PC-9 (cell line): ENCODE measurements at regions not wholly inside any gene's neighbourhood (a gene's known extent, or its start where the extent isn't known, plus 50 kb on each side); places are given as distances from the start of the nearest gene placed in this dataset.

Experiments
- BruUV-seq: library from RNA; stranded (reverse); fragments of 400-500 nt; replicated peaks from 2 replicates; lab custom pipeline; 2021; lab: Mats Ljungman, UMichigan
- CTCF ChIA-PET: fragments of 300-600 bp; sonication (Branson Sonifier 250); formaldehyde crosslinking; loops from one replicate; lab custom pipeline; 2022; ENCODE audit warnings: antibody characterized with exemption; lab: Charles Lee
- POLR2A ChIA-PET: fragments of 300-600 bp; sonication (Branson Sonifier 250); formaldehyde crosslinking; loops from one replicate; lab custom pipeline; 2022; ENCODE audit warnings: antibody characterized with exemption; ENCODE audit not compliant: unreplicated experiment; lab: Charles Lee
- DNase-seq, 2 experiments: peaks; one replicate each; pipeline versions ENCODE4 v3.0.0 to v3.0.0-alpha.2; 2015 to 2022; ENCODE audit warnings: mixed read lengths in 1 of 2
- H2AFZ ChIP-seq: fragments of 200-600 bp; sonication (generic); 2 replicates; pipeline ENCODE4 v1.8.1; 2017; ENCODE audit warnings: antibody characterized with exemption
- H3F3A ChIP-seq: fragments of 200-600 bp; sonication (generic); 2 replicates; pipeline ENCODE4 v1.8.1; 2017; ENCODE audit warnings: antibody characterized with exemption, mild to moderate bottlenecking, low read depth; ENCODE audit not compliant: insufficient read depth
- H3K27ac ChIP-seq: fragments of 200-600 bp; sonication (generic); 2 replicates; pipeline ENCODE4 v1.6.1; 2016; ENCODE audit warnings: mixed run types
- H3K27me3 ChIP-seq: fragments of 200-600 bp; sonication (generic); 2 replicates; pipeline ENCODE4 v1.6.1; 2016; ENCODE audit warnings: low read depth, mixed run types; ENCODE audit not compliant: insufficient read depth
- H3K36me3 ChIP-seq: fragments of 200-600 bp; sonication (generic); 2 replicates; pipeline ENCODE4 v1.6.1; 2016; ENCODE audit warnings: low read depth, mixed run types
- H3K4me1 ChIP-seq: fragments of 200-600 bp; sonication (generic); replicated peaks from 2 replicates; pipeline ENCODE4 v1.6.1; 2016; ENCODE audit warnings: mixed run types; ENCODE audit not compliant: insufficient read depth
- H3K4me2 ChIP-seq: fragments of 200-600 bp; sonication (generic); 2 replicates; pipeline ENCODE4 v1.6.1; 2017; ENCODE audit warnings: mixed run types
- H3K4me3 ChIP-seq: fragments of 200-600 bp; sonication (generic); 2 replicates; pipeline ENCODE4 v1.6.1; 2016; ENCODE audit warnings: mixed run types
- H3K79me2 ChIP-seq: fragments of 200-600 bp; sonication (generic); 2 replicates; pipeline ENCODE4 v1.6.1; 2017; ENCODE audit warnings: low read depth, mixed run types
- H3K9me2 ChIP-seq: fragments of 200-600 bp; sonication (generic); 2 replicates; pipeline ENCODE4 v1.8.1; 2017; ENCODE audit warnings: mild to moderate bottlenecking; ENCODE audit not compliant: insufficient read depth
- H3K9me3 ChIP-seq: fragments of 200-600 bp; sonication (generic); 2 replicates; pipeline ENCODE4 v1.8.1; 2016; ENCODE audit warnings: low read depth; ENCODE audit not compliant: insufficient read depth
- H4K20me1 ChIP-seq: fragments of 200-600 bp; sonication (generic); 2 replicates; pipeline ENCODE4 v1.8.1; 2017; ENCODE audit not compliant: insufficient read depth
- EZH2 ChIP-seq: fragments of 200-600 bp; sonication (generic); IDR thresholded peaks from 2 replicates; pipeline ENCODE4 v1.8.0; 2017; ENCODE audit warnings: antibody characterized with exemption, low read depth
- intact Hi-C: fragments of 100-400 bp; cut with micrococcal nuclease; formaldehyde crosslinking; loops from one replicate; pipeline ENCODE4 v1.10.0; 2022; ENCODE audit not compliant: unreplicated experiment
- TF ChIP-seq, protein P1 (sequence below): fragments of 200-600 bp; sonication (generic); conservative IDR thresholded peaks from 2 replicates; pipeline ENCODE4 v1.6.1; 2017; ENCODE audit warnings: mixed run types, antibody characterized with exemption, mild to moderate bottlenecking, moderate library complexity

DNA sequence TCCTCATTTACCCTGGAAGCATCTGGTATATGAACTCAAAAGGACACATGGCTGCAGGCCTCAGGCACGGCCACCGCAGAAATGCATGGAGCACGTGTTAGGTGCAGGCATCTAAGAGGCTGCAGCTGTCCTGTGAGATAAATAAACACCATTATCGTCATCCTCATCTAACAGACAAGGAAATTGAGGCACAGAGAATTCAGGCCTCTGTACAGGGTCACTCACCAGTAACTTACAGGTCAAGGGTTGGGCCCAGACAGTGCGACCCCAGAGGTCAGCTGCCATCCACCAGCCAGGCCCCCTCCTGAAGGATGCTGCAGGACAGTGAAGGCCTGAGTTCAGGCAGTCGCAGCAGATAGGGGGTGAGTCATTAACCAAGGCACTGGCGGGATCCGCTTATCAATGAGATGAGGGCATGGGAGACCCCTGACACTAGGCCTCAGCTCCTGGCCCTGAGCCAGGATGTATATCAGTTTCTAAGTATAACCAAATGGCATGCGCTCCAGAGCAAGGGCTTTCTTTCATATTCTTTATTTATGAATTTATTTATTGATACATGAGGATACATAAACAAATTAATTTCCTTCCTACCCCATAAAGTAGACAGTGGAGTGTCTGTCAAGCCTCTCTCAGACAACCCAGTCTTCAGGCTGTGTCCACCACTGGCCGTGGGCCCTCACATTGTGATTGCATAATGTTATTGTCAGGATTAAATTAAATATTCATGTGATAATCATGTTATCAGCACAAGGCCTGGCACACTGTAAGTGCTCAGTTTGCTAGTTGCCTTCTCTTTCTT lies 316.9 kb downstream of the QKI start:
- POLR2A ChIA-PET = no interaction called here
- H3K27me3 ChIP-seq = peaks cover 96% of the 10 kb centered on the region
- CTCF ChIA-PET = no interaction called here
- no peaks in the 10 kb centered on the region for H3K36me3 ChIP-seq
- DNase-seq = no peak
- BruUV-seq = no TSS peak
- no peaks in the 10 kb centered on the region for H3K79me2 ChIP-seq
- no peak overlapping the region for H3K4me3 ChIP-seq
- H3K9me2 ChIP-seq = no peaks in the 10 kb centered on the region
- no peak overlapping the region for H3K4me2 ChIP-seq
- no peak overlapping the region for H3K27ac ChIP-seq
- no peak overlapping the region for H2AFZ ChIP-seq
- TF ChIP-seq EZH2 = no peak
- TF ChIP-seq, protein P1, sequence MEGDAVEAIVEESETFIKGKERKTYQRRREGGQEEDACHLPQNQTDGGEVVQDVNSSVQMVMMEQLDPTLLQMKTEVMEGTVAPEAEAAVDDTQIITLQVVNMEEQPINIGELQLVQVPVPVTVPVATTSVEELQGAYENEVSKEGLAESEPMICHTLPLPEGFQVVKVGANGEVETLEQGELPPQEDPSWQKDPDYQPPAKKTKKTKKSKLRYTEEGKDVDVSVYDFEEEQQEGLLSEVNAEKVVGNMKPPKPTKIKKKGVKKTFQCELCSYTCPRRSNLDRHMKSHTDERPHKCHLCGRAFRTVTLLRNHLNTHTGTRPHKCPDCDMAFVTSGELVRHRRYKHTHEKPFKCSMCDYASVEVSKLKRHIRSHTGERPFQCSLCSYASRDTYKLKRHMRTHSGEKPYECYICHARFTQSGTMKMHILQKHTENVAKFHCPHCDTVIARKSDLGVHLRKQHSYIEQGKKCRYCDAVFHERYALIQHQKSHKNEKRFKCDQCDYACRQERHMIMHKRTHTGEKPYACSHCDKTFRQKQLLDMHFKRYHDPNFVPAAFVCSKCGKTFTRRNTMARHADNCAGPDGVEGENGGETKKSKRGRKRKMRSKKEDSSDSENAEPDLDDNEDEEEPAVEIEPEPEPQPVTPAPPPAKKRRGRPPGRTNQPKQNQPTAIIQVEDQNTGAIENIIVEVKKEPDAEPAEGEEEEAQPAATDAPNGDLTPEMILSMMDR = no peak
- H3F3A ChIP-seq = no peaks in the 10 kb centered on the region
- intact Hi-C loops = no loop called here
- H3K4me1 ChIP-seq = no peaks in the 10 kb centered on the region
- H3K9me3 ChIP-seq = no peaks in the 10 kb centered on the region
- H4K20me1 ChIP-seq = no peaks in the 10 kb centered on the region

DNA sequence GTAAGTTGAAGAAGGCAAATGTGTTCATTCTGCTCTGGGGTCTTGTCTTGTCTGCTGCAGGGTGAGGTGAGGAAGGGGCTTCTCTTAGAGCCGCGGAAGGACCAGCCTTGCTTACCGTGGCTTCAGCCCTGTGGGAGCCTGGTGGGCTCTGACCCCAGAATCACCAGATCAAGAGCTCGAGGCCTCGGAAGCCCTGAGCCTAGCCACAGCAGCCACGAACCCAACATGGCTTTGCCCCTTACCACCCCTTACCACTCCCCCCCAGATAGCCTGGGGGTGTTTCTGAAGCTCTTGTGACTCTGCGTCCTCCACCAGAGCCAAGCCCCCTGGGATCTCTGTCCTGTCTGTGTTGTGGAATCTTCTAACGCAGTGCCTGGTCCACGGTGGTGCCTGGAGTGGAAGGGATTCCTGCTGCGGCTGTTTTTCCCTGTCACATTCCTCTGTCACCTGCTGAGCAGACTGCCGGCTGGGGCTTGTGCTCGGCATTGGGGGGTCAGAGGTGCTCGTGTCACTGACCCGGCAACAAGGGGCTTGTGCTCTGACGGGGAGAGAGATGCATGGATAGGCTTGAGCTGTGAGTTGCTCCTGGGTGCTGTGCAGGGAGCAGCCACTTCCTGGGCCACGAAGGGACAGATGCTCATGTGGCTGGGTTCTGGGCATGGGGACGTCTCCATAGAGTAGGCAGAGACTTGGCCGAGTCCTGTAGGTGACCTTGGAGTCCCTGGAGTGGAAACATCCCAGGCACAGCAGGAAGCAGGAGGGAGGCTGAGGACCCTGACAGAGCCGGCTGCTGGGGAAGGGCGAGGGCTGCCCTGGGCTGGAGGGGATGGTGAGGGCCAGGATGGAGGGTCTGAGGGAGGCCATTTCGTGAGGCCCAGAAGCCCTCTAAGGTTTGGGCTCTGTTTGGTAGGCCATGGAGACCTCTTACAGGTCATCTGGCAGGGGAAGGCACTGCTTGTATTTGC lies 316.0 kb downstream of the QKI start:
- no peaks in the 10 kb centered on the region for H4K20me1 ChIP-seq
- no peaks in the 10 kb centered on the region for H3F3A ChIP-seq
- no peaks in the 10 kb centered on the region for H3K4me1 ChIP-seq
- TF ChIP-seq, protein P1 = no peak
- no peak for TF ChIP-seq EZH2
- H3K79me2 ChIP-seq = no peaks in the 10 kb centered on the region
- H3K9me3 ChIP-seq = no peaks in the 10 kb centered on the region
- no peak overlapping the region for H3K4me2 ChIP-seq
- H3K4me3 ChIP-seq = no peak overlapping the region
- intact Hi-C loops = no loop called here
- ChIA-PET CTCF (no interaction called here), POLR2A (no interaction called here)
- no peak overlapping the region for H2AFZ ChIP-seq
- H3K9me2 ChIP-seq = no peaks in the 10 kb centered on the region
- H3K36me3 ChIP-seq = no peaks in the 10 kb centered on the region
- peaks cover 96% of the 10 kb centered on the region for H3K27me3 ChIP-seq
- DNase-seq = no peak
- no TSS peak for BruUV-seq
- no peak overlapping the region for H3K27ac ChIP-seq

DNA sequence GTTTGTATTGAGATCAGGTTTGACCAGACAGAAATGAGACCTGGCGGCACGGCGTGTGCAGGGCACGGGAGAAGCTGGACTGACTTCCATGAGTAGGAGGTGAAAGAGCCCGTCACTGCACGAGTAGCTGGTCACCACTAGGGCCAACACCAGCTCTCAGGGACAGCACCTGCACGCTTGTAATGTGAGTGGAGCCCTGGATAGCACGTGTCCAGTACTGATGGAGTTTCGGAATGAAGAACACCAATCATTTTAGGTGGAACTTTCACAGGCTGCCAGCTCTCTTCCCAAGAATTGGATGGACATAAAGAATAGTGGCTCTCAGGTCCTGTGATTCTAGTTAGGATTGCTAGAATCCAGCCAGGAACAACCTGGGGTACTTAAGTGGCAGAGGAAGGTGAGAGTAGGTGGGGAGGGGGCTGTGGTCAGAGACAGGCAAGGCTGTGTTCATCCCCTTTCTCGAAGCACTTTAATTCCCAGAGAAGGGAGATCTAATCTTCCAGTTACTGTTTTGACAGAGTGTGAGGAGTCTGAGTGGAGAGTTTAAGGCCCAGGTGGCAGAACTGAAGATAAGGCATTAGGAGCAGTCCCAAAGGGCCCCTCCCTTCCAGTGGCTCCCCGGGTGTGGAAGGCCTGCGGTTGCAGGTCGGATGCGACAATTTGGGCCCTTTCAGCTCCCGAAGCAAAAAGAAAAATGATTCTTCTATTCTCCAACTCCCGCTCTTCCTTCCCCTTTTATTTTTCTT lies 314.8 kb downstream of the QKI start:
- no peak overlapping the region for H3K4me3 ChIP-seq
- H3K9me3 ChIP-seq = no peaks in the 10 kb centered on the region
- no peaks in the 10 kb centered on the region for H3K79me2 ChIP-seq
- H4K20me1 ChIP-seq = no peaks in the 10 kb centered on the region
- H3K4me1 ChIP-seq = no peaks in the 10 kb centered on the region
- H3K27ac ChIP-seq = no peak overlapping the region
- intact Hi-C loops = no loop called here
- H3K4me2 ChIP-seq = no peak overlapping the region
- no peaks in the 10 kb centered on the region for H3K9me2 ChIP-seq
- ChIA-PET CTCF (no interaction called here), POLR2A (no interaction called here)
- H2AFZ ChIP-seq = no peak overlapping the region
- no peaks in the 10 kb centered on the region for H3K36me3 ChIP-seq
- TF ChIP-seq, protein P1 = no peak
- no peak for TF ChIP-seq EZH2
- H3K27me3 ChIP-seq = peaks cover 99% of the 10 kb centered on the region
- no peak for DNase-seq
- H3F3A ChIP-seq = no peaks in the 10 kb centered on the region
- no TSS peak for BruUV-seq
